Gastroesophageal sphincter (tissue), 3 donors: ENCODE measurements at regions not wholly inside any gene's neighbourhood (a gene's known extent, or its start where the extent isn't known, plus 50 kb on each side); places are given as distances from the start of the nearest gene placed in this dataset.

Experiments
- CTCF ChIP-seq, 4 experiments: fragments of 200-600 bp in 2 of 4; fragments of 450-650 bp in 2 of 4; sonication (generic) in 1 of 4; IDR thresholded peaks; one replicate each; pipeline ENCODE4 v1.5.1; 2017 to 2019; ENCODE audit warnings: antibody characterized with exemption in 4 of 4, mild to moderate bottlenecking in 2 of 4, moderate library complexity in 2 of 4
- EP300 ChIP-seq: sonication (generic); formaldehyde crosslinking; IDR thresholded peaks from one replicate; pipeline ENCODE4 v1.6.1; 2017; ENCODE audit warnings: antibody characterized with exemption, mild to moderate bottlenecking
- POLR2A ChIP-seq, 2 donors: fragments of 450-650 bp; IDR thresholded peaks; one replicate each; pipeline ENCODE4 v1.6.1; 2017; ENCODE audit warnings: antibody characterized with exemption in 2 of 2, mild to moderate bottlenecking in 2 of 2, moderate library complexity in 1 of 2
- POLR2AphosphoS5 ChIP-seq: sonication (generic); formaldehyde crosslinking; IDR thresholded peaks from one replicate; pipeline ENCODE4 v1.6.1; 2017; ENCODE audit warnings: antibody characterized with exemption

GRCh38 chr2:2763351-2764000 is 432.4 kb upstream of the MYT1L start:
- TF ChIP-seq POLR2AphosphoS5 (no peak), POLR2A (IDR thresholded peaks at IDR 0.05) (no peak), EP300 (no peak), CTCF (IDR thresholded peaks at IDR 0.05) (no peak)
